ENCODE measurements at regions not wholly inside any gene's neighbourhood (a gene's known extent, or its start where the extent isn't known, plus 50 kb on each side); places are given as distances from the start of the nearest gene placed in this dataset.

DNA sequence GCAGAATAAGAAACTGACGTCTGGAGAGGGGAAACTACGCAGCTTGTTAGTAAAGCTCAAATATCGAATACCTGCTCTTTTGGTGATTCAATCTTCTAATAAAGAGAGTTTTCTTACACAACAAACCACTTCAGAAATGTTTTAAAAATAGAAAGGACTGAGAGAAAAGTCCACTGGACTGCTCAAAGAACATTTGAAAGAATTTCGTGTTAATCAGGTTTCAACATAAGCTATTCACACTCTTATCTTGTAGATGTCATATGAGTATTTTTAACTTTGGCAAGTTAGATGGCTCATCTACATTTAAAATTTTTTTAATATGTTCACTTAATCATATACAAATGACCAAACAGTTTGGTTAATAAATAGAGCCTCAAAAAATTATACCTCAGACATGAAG, 95.6 kb upstream of the FAM216B start:
- no peak overlapping the region for H2BK120ac ChIP-seq (ENCODE audit: low read depth, low read length)
- no peak overlapping the region for H3K4me2 ChIP-seq (ENCODE audit: insufficient read depth, low read length, poor library complexity, severe bottlenecking)
- H2AFZ ChIP-seq (ENCODE audit: low read length): no peak overlapping the region
- no peak overlapping the region for H3K4me3 ChIP-seq (ENCODE audit: low read length in 2 of 2)
- no peak overlapping the region for H3K14ac ChIP-seq (ENCODE audit: low read length)
- H2BK15ac ChIP-seq (ENCODE audit: low read length): no peak overlapping the region
- H4K8ac ChIP-seq (ENCODE audit: low read depth, low read length): no peak overlapping the region
- H3K27ac ChIP-seq (replicated peaks; ENCODE audit: low read length): no peak overlapping the region
- H3K36me3 ChIP-seq (replicated peaks in 1 of 2; ENCODE audit: control insufficient read depth in 2 of 2, insufficient read depth in 2 of 2, low read length in 2 of 2): no peaks in the 10 kb centered on the region
- no peak overlapping the region for H3K9ac ChIP-seq (ENCODE audit: low read depth, low read length, poor library complexity)
- no peak overlapping the region for H3K4ac ChIP-seq (ENCODE audit: low read length)
- H2BK5ac ChIP-seq (ENCODE audit: low read length): no peak overlapping the region
- H2AK5ac ChIP-seq (ENCODE audit: low read depth, low read length): no peak overlapping the region
- no peaks in the 10 kb centered on the region for H3K79me1 ChIP-seq (ENCODE audit: low read depth, low read length)
- H4K91ac ChIP-seq (ENCODE audit: low read depth, low read length, poor library complexity): no peak overlapping the region
- DNase-seq (ENCODE audit: low spot score): no peak
- WGBS, 2 donors (ENCODE audit: extremely low coverage in 2 of 2, insufficient read length in 2 of 2, insufficient replicate concordance in 1 of 2): no CpG with 5 or more reads among the region's 4 CpGs
- H2BK12ac ChIP-seq (ENCODE audit: low read length): no peak overlapping the region
- no peaks in the 10 kb centered on the region for H3K9me3 ChIP-seq (replicated peaks in 1 of 2; ENCODE audit: control insufficient read depth in 2 of 2, insufficient read depth in 1 of 2, low read depth in 1 of 2, low read length in 2 of 2)
- no peaks in the 10 kb centered on the region for H3K4me1 ChIP-seq (ENCODE audit: control insufficient read depth in 2 of 2, insufficient read depth in 1 of 2, low read depth in 1 of 2, low read length in 2 of 2)
- no peaks in the 10 kb centered on the region for H3K27me3 ChIP-seq (ENCODE audit: control insufficient read depth in 3 of 3, insufficient read depth in 3 of 3, low read depth in 1 of 3, low read length in 3 of 3)
- no peak overlapping the region for H3K18ac ChIP-seq (ENCODE audit: low read length)
- no peak overlapping the region for H3K23ac ChIP-seq (ENCODE audit: low read depth, low read length, poor library complexity)

- Histone ChIP-seq H3K4me3 (ENCODE audit: low read length in 2 of 2) (no peak overlapping the region), H2AFZ (ENCODE audit: low read length) (no peak overlapping the region), H2BK5ac (ENCODE audit: low read length) (no peak overlapping the region), H2BK15ac (ENCODE audit: low read length) (no peak overlapping the region), H3K27me3 (ENCODE audit: control insufficient read depth in 3 of 3, insufficient read depth in 3 of 3, low read depth in 1 of 3, low read length in 3 of 3) (no peaks in the 10 kb centered on the region), H3K9ac (ENCODE audit: low read depth, low read length, poor library complexity) (no peak overlapping the region), H3K79me1 (ENCODE audit: low read depth, low read length) (no peaks in the 10 kb centered on the region), H2AK5ac (ENCODE audit: low read depth, low read length) (no peak overlapping the region), H2BK120ac (ENCODE audit: low read depth, low read length) (no peak overlapping the region), H3K27ac (replicated peaks; ENCODE audit: low read length) (no peak overlapping the region), H3K4me1 (ENCODE audit: control insufficient read depth in 2 of 2, insufficient read depth in 1 of 2, low read depth in 1 of 2, low read length in 2 of 2) (no peaks in the 10 kb centered on the region), H3K23ac (ENCODE audit: low read depth, low read length, poor library complexity) (no peak overlapping the region), H2BK12ac (ENCODE audit: low read length) (no peak overlapping the region), H3K18ac (ENCODE audit: low read length) (no peak overlapping the region), H3K4ac (ENCODE audit: low read length) (no peak overlapping the region), H3K36me3 (replicated peaks in 1 of 2; ENCODE audit: control insufficient read depth in 2 of 2, insufficient read depth in 2 of 2, low read length in 2 of 2) (no peaks in the 10 kb centered on the region), H3K14ac (ENCODE audit: low read length) (no peak overlapping the region), H3K4me2 (ENCODE audit: insufficient read depth, low read length, poor library complexity, severe bottlenecking) (no peak overlapping the region), H3K9me3 (replicated peaks in 1 of 2; ENCODE audit: control insufficient read depth in 2 of 2, insufficient read depth in 1 of 2, low read depth in 1 of 2, low read length in 2 of 2) (no peaks in the 10 kb centered on the region), H4K91ac (ENCODE audit: low read depth, low read length, poor library complexity) (no peak overlapping the region), H4K8ac (ENCODE audit: low read depth, low read length) (no peak overlapping the region)
- DNase-seq (ENCODE audit: low spot score): no peak
Measured at GRCh38 chr13:42686165-42686564, 95.2 kb upstream of the FAM216B start.

DNA sequence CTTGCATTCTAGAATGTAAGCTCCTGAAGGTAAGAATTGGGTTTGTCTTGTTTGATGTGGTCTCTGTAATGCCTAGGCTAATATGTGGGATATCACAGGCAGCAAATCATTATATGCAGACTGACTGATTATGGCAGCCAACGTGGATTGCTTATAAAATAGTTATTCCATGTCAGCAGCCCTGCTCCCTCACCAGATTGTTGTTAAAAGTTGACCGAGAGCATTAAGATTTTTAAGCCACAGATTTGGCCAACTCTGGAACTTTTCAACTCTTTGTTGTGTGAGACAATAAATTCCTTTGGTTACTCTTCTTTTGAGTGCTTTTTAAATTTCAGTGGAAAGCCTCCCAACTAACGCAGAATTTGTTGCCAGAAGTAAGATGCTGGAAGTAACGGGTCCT, 92.6 kb upstream of the FAM216B start:
- Histone ChIP-seq H3K27ac (replicated peaks; ENCODE audit: low read length) (no peak overlapping the region), H2AFZ (ENCODE audit: low read length) (no peak overlapping the region), H2BK120ac (ENCODE audit: low read depth, low read length) (no peak overlapping the region), H3K9me3 (replicated peaks in 1 of 2; ENCODE audit: control insufficient read depth in 2 of 2, insufficient read depth in 1 of 2, low read depth in 1 of 2, low read length in 2 of 2) (no peaks in the 10 kb centered on the region), H2BK12ac (ENCODE audit: low read length) (no peak overlapping the region), H3K79me1 (ENCODE audit: low read depth, low read length) (no peaks in the 10 kb centered on the region), H3K23ac (ENCODE audit: low read depth, low read length, poor library complexity) (no peak overlapping the region), H2BK15ac (ENCODE audit: low read length) (no peak overlapping the region), H3K4me2 (ENCODE audit: insufficient read depth, low read length, poor library complexity, severe bottlenecking) (no peak overlapping the region), H3K4me1 (ENCODE audit: control insufficient read depth in 2 of 2, insufficient read depth in 1 of 2, low read depth in 1 of 2, low read length in 2 of 2) (no peaks in the 10 kb centered on the region), H2AK5ac (ENCODE audit: low read depth, low read length) (no peak overlapping the region), H3K27me3 (ENCODE audit: control insufficient read depth in 3 of 3, insufficient read depth in 3 of 3, low read depth in 1 of 3, low read length in 3 of 3) (no peaks in the 10 kb centered on the region), H3K4ac (ENCODE audit: low read length) (no peak overlapping the region), H3K18ac (ENCODE audit: low read length) (no peak overlapping the region), H3K14ac (ENCODE audit: low read length) (no peak overlapping the region), H3K9ac (ENCODE audit: low read depth, low read length, poor library complexity) (no peak overlapping the region), H2BK5ac (ENCODE audit: low read length) (no peak overlapping the region), H3K4me3 (ENCODE audit: low read length in 2 of 2) (no peak overlapping the region), H4K91ac (ENCODE audit: low read depth, low read length, poor library complexity) (no peak overlapping the region), H4K8ac (ENCODE audit: low read depth, low read length) (no peak overlapping the region), H3K36me3 (replicated peaks in 1 of 2; ENCODE audit: control insufficient read depth in 2 of 2, insufficient read depth in 2 of 2, low read length in 2 of 2) (no peaks in the 10 kb centered on the region)
- no peak for DNase-seq (ENCODE audit: low spot score)
- WGBS, 2 donors (ENCODE audit: extremely low coverage in 2 of 2, insufficient read length in 2 of 2, insufficient replicate concordance in 1 of 2): no CpG with 5 or more reads among the region's 4 CpGs

- no peak overlapping the region for H3K27ac ChIP-seq (replicated peaks; ENCODE audit: low read length)
- H3K36me3 ChIP-seq (replicated peaks in 1 of 2; ENCODE audit: control insufficient read depth in 2 of 2, insufficient read depth in 2 of 2, low read length in 2 of 2): no peaks in the 10 kb centered on the region
- no peak overlapping the region for H3K4me2 ChIP-seq (ENCODE audit: insufficient read depth, low read length, poor library complexity, severe bottlenecking)
- H2AK5ac ChIP-seq (ENCODE audit: low read depth, low read length): no peak overlapping the region
- no peak overlapping the region for H2BK120ac ChIP-seq (ENCODE audit: low read depth, low read length)
- H3K4me1 ChIP-seq (ENCODE audit: control insufficient read depth in 2 of 2, insufficient read depth in 1 of 2, low read depth in 1 of 2, low read length in 2 of 2): no peaks in the 10 kb centered on the region
- no peak overlapping the region for H3K9ac ChIP-seq (ENCODE audit: low read depth, low read length, poor library complexity)
- no peak overlapping the region for H4K8ac ChIP-seq (ENCODE audit: low read depth, low read length)
- DNase-seq (ENCODE audit: low spot score): no peak
- H3K18ac ChIP-seq (ENCODE audit: low read length): no peak overlapping the region
- no CpG with 5 or more reads among the region's 4 CpGs for WGBS, 2 donors (ENCODE audit: extremely low coverage in 2 of 2, insufficient read length in 2 of 2, insufficient replicate concordance in 1 of 2)
- H3K27me3 ChIP-seq (ENCODE audit: control insufficient read depth in 3 of 3, insufficient read depth in 3 of 3, low read depth in 1 of 3, low read length in 3 of 3): no peaks in the 10 kb centered on the region
- no peak overlapping the region for H3K14ac ChIP-seq (ENCODE audit: low read length)
- no peaks in the 10 kb centered on the region for H3K79me1 ChIP-seq (ENCODE audit: low read depth, low read length)
- H2BK15ac ChIP-seq (ENCODE audit: low read length): no peak overlapping the region
- H2BK5ac ChIP-seq (ENCODE audit: low read length): no peak overlapping the region
- no peak overlapping the region for H2AFZ ChIP-seq (ENCODE audit: low read length)
- H3K23ac ChIP-seq (ENCODE audit: low read depth, low read length, poor library complexity): no peak overlapping the region
- H4K91ac ChIP-seq (ENCODE audit: low read depth, low read length, poor library complexity): no peak overlapping the region
- H2BK12ac ChIP-seq (ENCODE audit: low read length): no peak overlapping the region
- no peak overlapping the region for H3K4me3 ChIP-seq (ENCODE audit: low read length in 2 of 2)
- no peak overlapping the region for H3K4ac ChIP-seq (ENCODE audit: low read length)
- H3K9me3 ChIP-seq (replicated peaks in 1 of 2; ENCODE audit: control insufficient read depth in 2 of 2, insufficient read depth in 1 of 2, low read depth in 1 of 2, low read length in 2 of 2): no peaks in the 10 kb centered on the region
Measured at GRCh38 chr13:42696191-42696590, 85.2 kb upstream of the FAM216B start.

Measured in neuronal stem cell (in vitro differentiated cells).